HCEC 1CT (cell line): ENCODE measurements at regions not wholly inside any gene's neighbourhood (a gene's known extent, or its start where the extent isn't known, plus 50 kb on each side); places are given as distances from the start of the nearest gene placed in this dataset.
A peak's percentile ranks its signal among the peaks of the same experiment; 100 is the strongest.
"Not testable (repeated sequence)": the region's sequence is repeated elsewhere in the genome, so short reads cannot be mapped to it uniquely, and the experiment has no call there.

Experiments used
- DNase-seq: peaks from one replicate; pipeline ENCODE4 v3.0.0-alpha.2; 2017

- no peak for DNase-seq
These were observed 50.7 kb upstream of the TNFSF4 start for GRCh38 chr1:173257805-173258204.

GRCh38 chr1:173258479-173259264, 51.5 kb upstream of the TNFSF4 start:
- DNase-seq: no peak

GRCh38 chr1:173260329-173260728, 53.2 kb upstream of the TNFSF4 start:
- DNase-seq: not testable (repeated sequence)

- no peak for DNase-seq
These were observed 59.7 kb upstream of the TNFSF4 start for GRCh38 chr1:173266841-173267240.

GRCh38 chr1:173267453-173267945, 60.4 kb upstream of the TNFSF4 start:
- peak; percentile 61 for DNase-seq

GRCh38 chr1:173268261-173268660, 61.1 kb upstream of the TNFSF4 start:
- no peak for DNase-seq

GRCh38 chr1:173268786-173269277, 61.7 kb upstream of the TNFSF4 start:
- DNase-seq: no peak

GRCh38 chr1:173269490-173270230, 62.5 kb upstream of the TNFSF4 start:
- DNase-seq: peak; percentile 90

- DNase-seq: no peak
These were observed 63.1 kb upstream of the TNFSF4 start for GRCh38 chr1:173270243-173270642.

GRCh38 chr1:173271021-173271420, 63.9 kb upstream of the TNFSF4 start:
- not testable (repeated sequence) for DNase-seq

- DNase-seq: no peak
These were observed 68.4 kb upstream of the TNFSF4 start for GRCh38 chr1:173275496-173275895.

GRCh38 chr1:173276922-173277800, 70.0 kb upstream of the TNFSF4 start:
- no peak for DNase-seq

- peak; percentile 56 for DNase-seq
These were observed 73.9 kb upstream of the TNFSF4 start for GRCh38 chr1:173280899-173281660.

GRCh38 chr1:173285048-173285447, 77.9 kb upstream of the TNFSF4 start:
- no peak for DNase-seq

- DNase-seq: no peak
These were observed 80.7 kb upstream of the TNFSF4 start for GRCh38 chr1:173287785-173288184.

GRCh38 chr1:173293756-173294155, 86.6 kb upstream of the TNFSF4 start:
- no peak for DNase-seq

GRCh38 chr1:173294843-173295242, 87.7 kb upstream of the TNFSF4 start:
- peak; percentile 83 for DNase-seq

- DNase-seq: peak; percentile 10
These were observed 88.3 kb upstream of the TNFSF4 start for GRCh38 chr1:173295391-173295790.

- peak; percentile 61 for DNase-seq
These were observed 88.9 kb upstream of the TNFSF4 start for GRCh38 chr1:173295995-173296394.

- DNase-seq: no peak
These were observed 90.8 kb upstream of the TNFSF4 start for GRCh38 chr1:173297798-173298391.
